ENCODE measurements at regions not wholly inside any gene's neighbourhood (a gene's known extent, or its start where the extent isn't known, plus 50 kb on each side); places are given as distances from the start of the nearest gene placed in this dataset.

DNA sequence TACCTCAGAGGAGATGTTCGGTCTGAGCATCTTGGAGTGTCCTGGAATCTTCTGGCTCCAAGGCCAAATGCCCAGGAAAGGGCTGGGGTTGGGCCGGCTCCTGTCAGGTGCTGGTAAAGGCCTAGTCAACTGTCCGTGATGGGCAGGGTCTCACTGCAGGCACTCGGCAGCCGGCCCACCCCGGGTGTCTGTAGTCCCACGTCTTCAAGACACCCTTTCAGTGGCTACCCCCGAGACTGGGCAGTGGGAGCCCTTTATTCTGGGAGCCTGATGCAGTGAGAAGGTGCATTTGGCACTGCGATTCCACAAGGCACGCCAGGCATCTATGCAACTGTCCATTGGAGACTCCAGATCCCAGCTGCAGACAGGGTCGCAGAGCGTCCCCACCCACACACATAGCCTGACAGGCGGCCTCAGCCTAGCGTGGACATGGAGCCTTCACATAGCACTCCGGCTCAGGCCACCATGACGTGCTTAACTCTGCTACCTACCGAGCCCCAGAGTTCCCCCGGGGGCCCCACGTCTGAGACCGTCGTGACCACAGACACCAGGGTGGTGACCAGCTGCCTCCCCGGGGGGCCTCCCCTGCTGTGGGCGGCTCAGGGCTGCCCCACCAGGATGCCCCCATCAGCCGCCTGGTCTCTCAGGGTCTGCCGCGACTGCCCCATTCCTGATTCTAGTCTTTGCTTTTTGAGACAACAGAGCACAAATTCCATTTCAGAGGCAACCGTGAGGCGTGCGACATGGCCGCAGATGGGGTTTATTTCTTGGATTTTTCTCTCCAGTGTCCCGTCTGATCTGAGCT is 331.8 kb upstream of the SFSWAP start:
- Histone ChIP-seq H3K27me3 (ENCODE audit: control insufficient read depth, extremely low read depth, insufficient read depth, low read length) (no peaks in the 10 kb centered on the region), H3K9me3 (ENCODE audit: control insufficient read depth, low read depth, low read length) (no peaks in the 10 kb centered on the region), H2AFZ (ENCODE audit: control insufficient read depth, low read length) (no peak overlapping the region), H3K27ac (ENCODE audit: control insufficient read depth, insufficient read depth, low read length) (no peak overlapping the region), H3K36me3 (ENCODE audit: control insufficient read depth in 2 of 2, extremely low read depth in 1 of 2, insufficient read depth in 2 of 2, low read length in 2 of 2) (no peaks in the 10 kb centered on the region), H3K4me2 (ENCODE audit: control insufficient read depth, extremely low read depth, insufficient read depth, low read depth, low read length) (no peak overlapping the region), H3K4me3 (ENCODE audit: control insufficient read depth in 2 of 3, extremely low read depth in 1 of 3, insufficient read depth in 2 of 3, low read depth in 1 of 3, low read length in 3 of 3) (no peak overlapping the region), H3K9me1 (ENCODE audit: control insufficient read depth, extremely low read depth, insufficient read depth, low read length) (no peaks in the 10 kb centered on the region), H3K9ac (ENCODE audit: control insufficient read depth, extremely low read depth, insufficient read depth, low read length) (no peak overlapping the region), H4K20me1 (ENCODE audit: control insufficient read depth, extremely low read depth, insufficient read depth, low read length) (no peaks in the 10 kb centered on the region), H3K79me2 (ENCODE audit: control insufficient read depth, insufficient read depth, low read length) (no peaks in the 10 kb centered on the region), H3K4me1 (ENCODE audit: control insufficient read depth, extremely low read depth, insufficient read depth, low read length) (no peaks in the 10 kb centered on the region)
- dilution Hi-C loops (cut with MboI; ENCODE audit: extremely low pct_ligation_motif_present, low sequenced_read_pairs) = no loop called here
- FAIRE-seq (no peak), DNase-seq (ENCODE audit: low read depth, low spot score) (no peak)
- TF ChIP-seq CTCF (optimal IDR thresholded peaks at IDR 0.05 in 1 of 3, IDR thresholded peaks at IDR 0.05 in 1 of 3, conservative IDR thresholded peaks at IDR 0.05 in 1 of 3; ENCODE audit: extremely low read depth in 1 of 3, insufficient read depth in 2 of 3, low read length in 3 of 3) (no peak), EZH2 (IDR thresholded peaks at IDR 0.05; ENCODE audit: low read length) (no peak)

DNA sequence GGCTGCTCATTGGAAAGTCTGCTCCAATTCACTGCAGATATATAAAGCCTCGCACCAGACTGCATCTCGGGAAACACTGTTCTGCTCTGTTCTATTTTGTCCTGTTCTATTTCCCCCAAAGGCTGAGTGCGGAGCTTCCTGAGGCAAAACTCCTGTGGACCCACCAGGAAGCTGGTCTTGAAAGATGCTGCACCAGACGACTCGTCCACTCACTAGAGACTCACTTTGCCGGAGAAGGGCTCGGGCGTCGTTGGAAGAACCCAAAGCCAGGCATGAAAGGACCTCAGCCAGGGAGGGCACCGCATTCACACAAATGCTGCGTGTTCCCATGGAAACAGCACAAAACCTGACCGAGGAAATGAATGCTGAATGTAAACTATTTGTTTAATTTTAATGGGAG is 331.2 kb upstream of the SFSWAP start:
- no peak for DNase-seq (ENCODE audit: low read depth, low spot score)
- no peaks in the 10 kb centered on the region for H3K9me1 ChIP-seq (ENCODE audit: control insufficient read depth, extremely low read depth, insufficient read depth, low read length)
- no peak for FAIRE-seq
- no peaks in the 10 kb centered on the region for H3K4me1 ChIP-seq (ENCODE audit: control insufficient read depth, extremely low read depth, insufficient read depth, low read length)
- H2AFZ ChIP-seq (ENCODE audit: control insufficient read depth, low read length) = no peak overlapping the region
- H3K79me2 ChIP-seq (ENCODE audit: control insufficient read depth, insufficient read depth, low read length) = no peaks in the 10 kb centered on the region
- no peak overlapping the region for H3K4me2 ChIP-seq (ENCODE audit: control insufficient read depth, extremely low read depth, insufficient read depth, low read depth, low read length)
- no peak overlapping the region for H3K27ac ChIP-seq (ENCODE audit: control insufficient read depth, insufficient read depth, low read length)
- no peaks in the 10 kb centered on the region for H4K20me1 ChIP-seq (ENCODE audit: control insufficient read depth, extremely low read depth, insufficient read depth, low read length)
- no peaks in the 10 kb centered on the region for H3K36me3 ChIP-seq (ENCODE audit: control insufficient read depth in 2 of 2, extremely low read depth in 1 of 2, insufficient read depth in 2 of 2, low read length in 2 of 2)
- H3K9me3 ChIP-seq (ENCODE audit: control insufficient read depth, low read depth, low read length) = no peaks in the 10 kb centered on the region
- dilution Hi-C loops (cut with MboI; ENCODE audit: extremely low pct_ligation_motif_present, low sequenced_read_pairs) = no loop called here
- TF ChIP-seq CTCF (optimal IDR thresholded peaks at IDR 0.05 in 1 of 3, IDR thresholded peaks at IDR 0.05 in 1 of 3, conservative IDR thresholded peaks at IDR 0.05 in 1 of 3; ENCODE audit: extremely low read depth in 1 of 3, insufficient read depth in 2 of 3, low read length in 3 of 3) (no peak), EZH2 (IDR thresholded peaks at IDR 0.05; ENCODE audit: low read length) (no peak)
- H3K9ac ChIP-seq (ENCODE audit: control insufficient read depth, extremely low read depth, insufficient read depth, low read length) = no peak overlapping the region
- H3K27me3 ChIP-seq (ENCODE audit: control insufficient read depth, extremely low read depth, insufficient read depth, low read length) = no peaks in the 10 kb centered on the region
- H3K4me3 ChIP-seq (ENCODE audit: control insufficient read depth in 2 of 3, extremely low read depth in 1 of 3, insufficient read depth in 2 of 3, low read depth in 1 of 3, low read length in 3 of 3) = no peak overlapping the region

All from keratinocyte (primary cell).